Esophagus squamous epithelium (tissue), 5 donors: ENCODE measurements at regions not wholly inside any gene's neighbourhood (a gene's known extent, or its start where the extent isn't known, plus 50 kb on each side); places are given as distances from the start of the nearest gene placed in this dataset.

Experiments
- DNase-seq: peaks from one replicate; lab custom pipeline; 2025; lab: John Stamatoyannopoulos, UW
- H3K27ac ChIP-seq, 4 donors: fragments of 200-600 bp; sonication (generic); one replicate each; pipeline ENCODE4 v1.5.1; 2016 to 2019; ENCODE audit warnings: mild to moderate bottlenecking in 1 of 4
- H3K27me3 ChIP-seq, 4 donors: fragments of 200-600 bp; sonication (generic); 1 replicate in 3 of 4; 2 replicates in 1 of 4; pipeline versions ENCODE4 v1.5.1 to v1.6.0; 2017 to 2021; ENCODE audit warnings: antibody characterized with exemption in 1 of 4
- H3K36me3 ChIP-seq, 3 donors: fragments of 200-600 bp; sonication (generic); one replicate each; pipeline ENCODE4 v1.5.1; 2016 to 2019
- H3K4me1 ChIP-seq, 3 donors: fragments of 200-600 bp; sonication (generic); one replicate each; pipeline ENCODE4 v1.5.1; 2017 to 2019
- H3K4me3 ChIP-seq, 4 donors: fragments of 200-600 bp; sonication (generic); 1 replicate in 3 of 4; 2 replicates in 1 of 4; pipeline ENCODE4 v1.5.1; 2016 to 2019; ENCODE audit warnings: mild to moderate bottlenecking in 2 of 4, moderate library complexity in 1 of 4
- H3K9me3 ChIP-seq, 3 donors: fragments of 200-600 bp; sonication (generic); one replicate each; pipeline ENCODE4 v1.5.1; 2016 to 2019
- CTCF ChIP-seq, 6 experiments: fragments of 450-650 bp in 4 of 6; fragments of 200-600 bp in 2 of 6; sonication (generic) in 2 of 6; IDR thresholded peaks; one replicate each; pipeline ENCODE4 v1.5.1; 2016 to 2019; ENCODE audit warnings: antibody characterized with exemption in 6 of 6, mild to moderate bottlenecking in 4 of 6, moderate library complexity in 4 of 6
- POLR2A ChIP-seq, 4 donors: fragments of 450-650 bp; IDR thresholded peaks; one replicate each; pipeline ENCODE4 v1.6.1; 2017; ENCODE audit warnings: antibody characterized with exemption in 4 of 4, mild to moderate bottlenecking in 4 of 4, moderate library complexity in 3 of 4
- WGBS, 2 donors: methylation state at CpG; one replicate each; pipeline ENCODE4 v1.1.5; 2018; 5-methylcytosine and 5-hydroxymethylcytosine counted together
- intact Hi-C: fragments of 100-400 bp; cut with DNase I; formaldehyde crosslinking; loops from one replicate; pipeline ENCODE4 v1.15.0; 2022
- donor health status: DM: yes; HTN: yes; CAD: no.

GRCh38 chr13:58843071-58843470, 1211.5 kb downstream of the PCDH17 start:
- Histone ChIP-seq H3K36me3 (no peaks in the 10 kb centered on the region), H3K27me3 (no peaks in the 10 kb centered on the region), H3K4me1 (no peaks in the 10 kb centered on the region), H3K27ac (no peak overlapping the region), H3K4me3 (no peak overlapping the region), H3K9me3 (peaks cover 0 to 10% (median 0%) of the 10 kb centered on the region in 3 donors)
- intact Hi-C loops = no loop called here
- 70 to 76% methylated on average over 5 to 6 of the region's 6 CpGs for WGBS, 2 donors
- DNase-seq = no peak
- TF ChIP-seq POLR2A (IDR thresholded peaks at IDR 0.05) = no peak
- no peak for TF ChIP-seq CTCF (IDR thresholded peaks at IDR 0.05)

GRCh38 chr13:58843567-58843966, 1212.0 kb downstream of the PCDH17 start:
- no peaks in the 10 kb centered on the region for H3K27me3 ChIP-seq
- H3K27ac ChIP-seq = no peak overlapping the region
- no peak for DNase-seq
- no peak for TF ChIP-seq POLR2A (IDR thresholded peaks at IDR 0.05)
- no peak for TF ChIP-seq CTCF (IDR thresholded peaks at IDR 0.05)
- no peaks in the 10 kb centered on the region for H3K4me1 ChIP-seq
- no peak overlapping the region for H3K4me3 ChIP-seq
- intact Hi-C loops = no loop called here
- H3K36me3 ChIP-seq = no peaks in the 10 kb centered on the region
- 61 to 94% methylated on average over 3 of the region's 6 CpGs for WGBS, 2 donors
- peaks cover 0 to 10% (median 0%) of the 10 kb centered on the region in 3 donors for H3K9me3 ChIP-seq

GRCh38 chr13:58850161-58850560, 1218.6 kb downstream of the PCDH17 start:
- intact Hi-C loops = no loop called here
- H3K4me1 ChIP-seq = no peaks in the 10 kb centered on the region
- H3K27ac ChIP-seq = no peak overlapping the region
- H3K27me3 ChIP-seq = no peaks in the 10 kb centered on the region
- H3K36me3 ChIP-seq = no peaks in the 10 kb centered on the region
- H3K4me3 ChIP-seq = no peak overlapping the region
- DNase-seq = no peak
- no peak for TF ChIP-seq POLR2A (IDR thresholded peaks at IDR 0.05)
- peaks cover 0 to 4% (median 0%) of the 10 kb centered on the region in 3 donors for H3K9me3 ChIP-seq

- Histone ChIP-seq H3K36me3 (no peaks in the 10 kb centered on the region), H3K9me3 (no peaks in the 10 kb centered on the region), H3K4me1 (no peaks in the 10 kb centered on the region), H3K4me3 (no peak overlapping the region), H3K27ac (no peak overlapping the region), H3K27me3 (no peaks in the 10 kb centered on the region)
- TF ChIP-seq POLR2A (IDR thresholded peaks at IDR 0.05) = no peak
- TF ChIP-seq CTCF (IDR thresholded peaks at IDR 0.05) = no peak
- 0% methylated on average over 1 of the region's 1 CpG for WGBS, 2 donors
- intact Hi-C loops = no loop called here
- DNase-seq = no peak
Measured at GRCh38 chr13:58852076-58852475, 1220.5 kb downstream of the PCDH17 start.

DNA sequence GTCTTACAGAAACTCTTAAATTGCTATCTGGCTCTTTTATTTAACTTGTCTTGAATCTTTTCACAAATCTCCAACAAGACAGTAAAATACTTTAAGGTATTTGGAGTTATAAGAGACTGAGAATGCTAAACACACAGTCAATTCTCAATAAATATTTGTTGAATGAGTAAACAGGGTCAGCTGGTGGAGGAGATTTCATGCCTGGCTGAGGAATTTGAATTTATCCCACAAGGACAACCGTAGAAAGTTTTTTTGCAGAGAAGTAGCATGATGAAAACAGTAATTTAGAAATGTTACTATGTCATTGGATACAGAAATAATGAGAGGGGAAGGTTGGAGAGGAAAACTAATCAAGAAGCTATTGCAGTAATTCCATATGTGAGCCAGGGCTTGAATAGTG, 1223.7 kb downstream of the PCDH17 start:
- no peak overlapping the region for H3K4me3 ChIP-seq
- intact Hi-C loops = no loop called here
- TF ChIP-seq POLR2A (IDR thresholded peaks at IDR 0.05) = no peak
- peaks cover 0 to 1% (median 0%) of the 10 kb centered on the region in 3 donors for H3K4me1 ChIP-seq
- no peak for DNase-seq
- H3K9me3 ChIP-seq = peaks cover 0 to 8% (median 0%) of the 10 kb centered on the region in 3 donors
- H3K36me3 ChIP-seq = no peaks in the 10 kb centered on the region
- no peaks in the 10 kb centered on the region for H3K27me3 ChIP-seq
- WGBS, 2 donors = 14 to 20% methylated on average over 1 of the region's 1 CpG
- no peak overlapping the region for H3K27ac ChIP-seq

GRCh38 chr13:58858870-58859371, 1227.4 kb downstream of the PCDH17 start:
- peaks cover 0 to 7% (median 5%) of the 10 kb centered on the region in 3 donors for H3K4me1 ChIP-seq
- no peaks in the 10 kb centered on the region for H3K27me3 ChIP-seq
- no peak overlapping the region for H3K4me3 ChIP-seq
- no peaks in the 10 kb centered on the region for H3K36me3 ChIP-seq
- TF ChIP-seq POLR2A (IDR thresholded peaks at IDR 0.05) (no peak), CTCF (IDR thresholded peaks at IDR 0.05) (no peak)
- intact Hi-C loops = no loop called here
- H3K9me3 ChIP-seq = peaks cover 0 to 8% (median 0%) of the 10 kb centered on the region in 3 donors
- no peak for DNase-seq
- H3K27ac ChIP-seq = no peak overlapping the region
- WGBS, 2 donors = 100% methylated on average over 1 of the region's 37 CpGs; no CpG with 5 or more reads in 1 of the 2 donors
